GM20000 (cell line): ENCODE measurements at regions not wholly inside any gene's neighbourhood (a gene's known extent, or its start where the extent isn't known, plus 50 kb on each side); places are given as distances from the start of the nearest gene placed in this dataset.

Source experiments
- DNase-seq: peaks from one replicate; pipeline ENCODE4 v3.0.0; 2012; ENCODE audit warnings: low spot score
- CTCF ChIP-seq: IDR thresholded peaks from 2 replicates; pipeline ENCODE4 v1.5.1; 2012; ENCODE audit warnings: mild to moderate bottlenecking, control low read depth; ENCODE audit errors: extremely low read depth, missing control alignments

- DNase-seq = no peak
- TF ChIP-seq CTCF = no peak
Measured at GRCh38 chr9:24931894-24932293, 386.2 kb upstream of the IZUMO3 start.

- TF ChIP-seq CTCF = no peak
- DNase-seq = no peak
Measured at GRCh38 chr9:24912767-24913166, 367.1 kb upstream of the IZUMO3 start.

- no peak for TF ChIP-seq CTCF
Measured at GRCh38 chr9:24901319-24901718, 355.6 kb upstream of the IZUMO3 start.

GRCh38 chr9:24900179-24900578, 354.5 kb upstream of the IZUMO3 start:
- DNase-seq = no peak
- TF ChIP-seq CTCF = no peak

More at GRCh38 chr9:24901319-24901718, 355.6 kb upstream of the IZUMO3 start:
- DNase-seq = no peak

- no peak for TF ChIP-seq CTCF
- DNase-seq = no peak
Measured at GRCh38 chr9:24899463-24899862, 353.8 kb upstream of the IZUMO3 start.

- TF ChIP-seq CTCF = no peak
- DNase-seq = no peak
Measured at GRCh38 chr9:24897826-24898225, 352.1 kb upstream of the IZUMO3 start.

- no peak for DNase-seq
- TF ChIP-seq CTCF = no peak
Measured at GRCh38 chr9:24881361-24881760, 335.7 kb upstream of the IZUMO3 start.
